ENCODE measurements at regions not wholly inside any gene's neighbourhood (a gene's known extent, or its start where the extent isn't known, plus 50 kb on each side); places are given as distances from the start of the nearest gene placed in this dataset.
"Not testable (repeated sequence)": the region's sequence is repeated elsewhere in the genome, so short reads cannot be mapped to it uniquely, and the experiment has no call there.

GRCh38 chr11:49608892-49609291 lies 343.3 kb upstream of the OR4C13 start:
- not testable (repeated sequence) for H3K9me3 ChIP-seq, H3K27me3 ChIP-seq, H3K27ac ChIP-seq, H3K36me3 ChIP-seq, DNase-seq, H3K4me3 ChIP-seq, H3K4me1 ChIP-seq

- DNase-seq, H3K27me3 ChIP-seq, H3K36me3 ChIP-seq, H3K4me1 ChIP-seq, H3K27ac ChIP-seq, H3K4me3 ChIP-seq, H3K9me3 ChIP-seq: not testable (repeated sequence)
Observed at GRCh38 chr11:49623872-49624271, 328.3 kb upstream of the OR4C13 start.

GRCh38 chr11:49670705-49671104 lies 281.5 kb upstream of the OR4C13 start:
- H3K4me1 ChIP-seq, DNase-seq, H3K27ac ChIP-seq, H3K4me3 ChIP-seq, H3K9me3 ChIP-seq, H3K27me3 ChIP-seq, H3K36me3 ChIP-seq: not testable (repeated sequence)

- H3K36me3 ChIP-seq, H3K4me1 ChIP-seq, DNase-seq, H3K27me3 ChIP-seq, H3K9me3 ChIP-seq, H3K4me3 ChIP-seq, H3K27ac ChIP-seq: not testable (repeated sequence)
Observed at GRCh38 chr11:49702121-49702520, 250.1 kb upstream of the OR4C13 start.

- not testable (repeated sequence) for H3K36me3 ChIP-seq, H3K4me3 ChIP-seq, DNase-seq, H3K9me3 ChIP-seq, H3K4me1 ChIP-seq, H3K27ac ChIP-seq, H3K27me3 ChIP-seq
Observed at GRCh38 chr11:49750447-49750846, 201.7 kb upstream of the OR4C13 start.

- H3K36me3 ChIP-seq, H3K9me3 ChIP-seq, H3K4me1 ChIP-seq, H3K27me3 ChIP-seq, H3K4me3 ChIP-seq, DNase-seq, H3K27ac ChIP-seq: not testable (repeated sequence)
Observed at GRCh38 chr11:49750960-49751359, 201.2 kb upstream of the OR4C13 start.

GRCh38 chr11:49780791-49781190 lies 171.4 kb upstream of the OR4C13 start:
- H3K4me1 ChIP-seq, DNase-seq, H3K27ac ChIP-seq, H3K36me3 ChIP-seq, H3K9me3 ChIP-seq, H3K27me3 ChIP-seq, H3K4me3 ChIP-seq: not testable (repeated sequence)

GRCh38 chr11:49782000-49782399 lies 170.2 kb upstream of the OR4C13 start:
- H3K4me1 ChIP-seq, H3K36me3 ChIP-seq, DNase-seq, H3K9me3 ChIP-seq, H3K4me3 ChIP-seq, H3K27me3 ChIP-seq, H3K27ac ChIP-seq: not testable (repeated sequence)

GRCh38 chr11:49783841-49784240 lies 168.3 kb upstream of the OR4C13 start:
- H3K4me3 ChIP-seq, H3K27ac ChIP-seq, DNase-seq, H3K27me3 ChIP-seq, H3K9me3 ChIP-seq, H3K4me1 ChIP-seq, H3K36me3 ChIP-seq: not testable (repeated sequence)

- H3K27ac ChIP-seq, H3K4me1 ChIP-seq, DNase-seq, H3K27me3 ChIP-seq, H3K36me3 ChIP-seq, H3K9me3 ChIP-seq, H3K4me3 ChIP-seq: not testable (repeated sequence)
Observed at GRCh38 chr11:49789787-49790186, 162.4 kb upstream of the OR4C13 start.

GRCh38 chr11:49798206-49798837 lies 153.9 kb upstream of the OR4C13 start:
- not testable (repeated sequence) for H3K36me3 ChIP-seq, DNase-seq, H3K9me3 ChIP-seq, H3K4me1 ChIP-seq, H3K27ac ChIP-seq, H3K27me3 ChIP-seq, H3K4me3 ChIP-seq

- not testable (repeated sequence) for H3K4me3 ChIP-seq, DNase-seq, H3K27me3 ChIP-seq
Observed at GRCh38 chr11:49817705-49818430, 134.3 kb upstream of the OR4C13 start.

GRCh38 chr11:49823188-49823587 lies 129.0 kb upstream of the OR4C13 start:
- not testable (repeated sequence) for H3K9me3 ChIP-seq, H3K4me1 ChIP-seq, H3K27me3 ChIP-seq

More at GRCh38 chr11:49817705-49818430, 134.3 kb upstream of the OR4C13 start:
- not testable (repeated sequence) for H3K4me1 ChIP-seq, H3K36me3 ChIP-seq, H3K27ac ChIP-seq, H3K9me3 ChIP-seq

GRCh38 chr11:49850541-49850940 lies 101.7 kb upstream of the OR4C13 start:
- DNase-seq, H3K27me3 ChIP-seq, H3K9me3 ChIP-seq, H3K4me1 ChIP-seq, H3K36me3 ChIP-seq, H3K4me3 ChIP-seq, H3K27ac ChIP-seq: not testable (repeated sequence)

More at GRCh38 chr11:49823188-49823587, 129.0 kb upstream of the OR4C13 start:
- not testable (repeated sequence) for H3K4me3 ChIP-seq, DNase-seq, H3K27ac ChIP-seq, H3K36me3 ChIP-seq

All from Peyer's patch (tissue), 4 donors.